ENCODE measurements at regions not wholly inside any gene's neighbourhood (a gene's known extent, or its start where the extent isn't known, plus 50 kb on each side); places are given as distances from the start of the nearest gene placed in this dataset.

- DNase-seq (ENCODE audit: low spot score in 2 of 2) = no peak
- 73 to 77% methylated on average over 2 of the region's 2 CpGs for WGBS, 2 donors
- TF ChIP-seq EP300 (IDR thresholded peaks at IDR 0.05) (no peak), POLR2A (IDR thresholded peaks at IDR 0.05) (no peak)
- TF ChIP-seq, protein P1, sequence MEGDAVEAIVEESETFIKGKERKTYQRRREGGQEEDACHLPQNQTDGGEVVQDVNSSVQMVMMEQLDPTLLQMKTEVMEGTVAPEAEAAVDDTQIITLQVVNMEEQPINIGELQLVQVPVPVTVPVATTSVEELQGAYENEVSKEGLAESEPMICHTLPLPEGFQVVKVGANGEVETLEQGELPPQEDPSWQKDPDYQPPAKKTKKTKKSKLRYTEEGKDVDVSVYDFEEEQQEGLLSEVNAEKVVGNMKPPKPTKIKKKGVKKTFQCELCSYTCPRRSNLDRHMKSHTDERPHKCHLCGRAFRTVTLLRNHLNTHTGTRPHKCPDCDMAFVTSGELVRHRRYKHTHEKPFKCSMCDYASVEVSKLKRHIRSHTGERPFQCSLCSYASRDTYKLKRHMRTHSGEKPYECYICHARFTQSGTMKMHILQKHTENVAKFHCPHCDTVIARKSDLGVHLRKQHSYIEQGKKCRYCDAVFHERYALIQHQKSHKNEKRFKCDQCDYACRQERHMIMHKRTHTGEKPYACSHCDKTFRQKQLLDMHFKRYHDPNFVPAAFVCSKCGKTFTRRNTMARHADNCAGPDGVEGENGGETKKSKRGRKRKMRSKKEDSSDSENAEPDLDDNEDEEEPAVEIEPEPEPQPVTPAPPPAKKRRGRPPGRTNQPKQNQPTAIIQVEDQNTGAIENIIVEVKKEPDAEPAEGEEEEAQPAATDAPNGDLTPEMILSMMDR (IDR thresholded peaks at IDR 0.05) = no peak
- H3K4me1 ChIP-seq = no peaks in the 10 kb centered on the region
- no peaks in the 10 kb centered on the region for H3K9me3 ChIP-seq
- no peak overlapping the region for H3K27ac ChIP-seq
- no peaks in the 10 kb centered on the region for H3K27me3 ChIP-seq
- H3K36me3 ChIP-seq = no peaks in the 10 kb centered on the region
- H3K4me3 ChIP-seq = no peak overlapping the region
These were observed 888.8 kb downstream of the SLITRK6 start for GRCh38 chr13:84910423-84910822.

DNA sequence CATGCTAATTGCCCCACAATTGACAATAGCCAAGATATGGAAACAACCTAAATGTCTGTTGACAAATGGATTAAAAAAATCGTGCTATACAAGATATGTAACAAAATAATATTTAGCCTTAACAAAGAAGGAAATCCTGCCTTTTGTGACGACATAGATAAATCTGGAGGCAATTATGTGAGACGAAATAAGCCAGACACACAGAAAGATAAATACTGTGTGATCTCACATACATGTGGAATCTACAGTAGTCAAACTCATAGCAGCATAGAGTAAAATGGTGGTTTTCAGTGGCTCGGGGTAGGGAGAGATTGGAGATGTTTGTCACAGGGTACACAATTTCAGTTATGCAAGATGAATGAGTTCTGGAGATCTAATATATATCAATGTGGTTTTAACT, 895.8 kb downstream of the SLITRK6 start:
- H3K27ac ChIP-seq = no peak overlapping the region
- WGBS, 2 donors = 33 to 37% methylated on average over 4 of the region's 4 CpGs
- no peak for DNase-seq (ENCODE audit: low spot score in 2 of 2)
- H3K4me1 ChIP-seq = no peaks in the 10 kb centered on the region
- TF ChIP-seq EP300 (IDR thresholded peaks at IDR 0.05) = no peak
- TF ChIP-seq, protein P1 (IDR thresholded peaks at IDR 0.05) = no peak
- TF ChIP-seq POLR2A (IDR thresholded peaks at IDR 0.05) = no peak
- H3K36me3 ChIP-seq = no peaks in the 10 kb centered on the region
- no peak overlapping the region for H3K4me3 ChIP-seq
- no peaks in the 10 kb centered on the region for H3K9me3 ChIP-seq
- no peaks in the 10 kb centered on the region for H3K27me3 ChIP-seq

- H3K4me3 ChIP-seq = no peak overlapping the region
- DNase-seq (ENCODE audit: low spot score in 2 of 2) = no peak
- no peaks in the 10 kb centered on the region for H3K9me3 ChIP-seq
- H3K4me1 ChIP-seq = no peaks in the 10 kb centered on the region
- no peaks in the 10 kb centered on the region for H3K27me3 ChIP-seq
- TF ChIP-seq, protein P1 (IDR thresholded peaks at IDR 0.05) = no peak
- no peak for TF ChIP-seq EP300 (IDR thresholded peaks at IDR 0.05)
- no peak for TF ChIP-seq POLR2A (IDR thresholded peaks at IDR 0.05)
- no peak overlapping the region for H3K27ac ChIP-seq
- WGBS, 2 donors = 66 to 77% methylated on average over 1 of the region's 1 CpG
- H3K36me3 ChIP-seq = no peaks in the 10 kb centered on the region
These were observed 897.0 kb downstream of the SLITRK6 start for GRCh38 chr13:84902243-84902642.

DNA sequence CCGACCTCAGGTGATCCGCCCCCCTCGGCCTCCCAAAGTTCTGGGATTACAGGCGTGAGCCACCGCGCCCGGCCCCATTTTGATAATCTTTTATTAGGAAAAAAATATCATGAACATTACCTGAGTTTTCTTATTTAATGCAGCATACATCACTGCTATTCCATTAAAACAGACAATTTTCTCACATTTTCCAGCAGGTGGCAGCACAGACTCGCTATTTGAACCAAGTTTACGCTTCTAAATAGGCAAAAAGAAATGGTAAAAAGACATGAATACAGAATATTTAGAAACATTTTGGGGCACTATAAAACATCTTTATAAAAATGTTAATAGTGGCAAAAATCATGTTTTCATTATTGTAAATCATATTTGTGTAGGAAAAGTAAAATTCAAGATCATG, 903.1 kb downstream of the SLITRK6 start:
- no peaks in the 10 kb centered on the region for H3K9me3 ChIP-seq
- WGBS, 2 donors = 13 to 15% methylated on average over 9 of the region's 9 CpGs
- DNase-seq (ENCODE audit: low spot score in 2 of 2) = no peak
- H3K27me3 ChIP-seq = no peaks in the 10 kb centered on the region
- no peak overlapping the region for H3K4me3 ChIP-seq
- H3K27ac ChIP-seq = no peak overlapping the region
- no peak for TF ChIP-seq EP300 (IDR thresholded peaks at IDR 0.05)
- TF ChIP-seq, protein P1 (IDR thresholded peaks at IDR 0.05) = peak; percentile 32 to 54 (median 41)
- H3K36me3 ChIP-seq = no peaks in the 10 kb centered on the region
- H3K4me1 ChIP-seq = no peaks in the 10 kb centered on the region

DNA sequence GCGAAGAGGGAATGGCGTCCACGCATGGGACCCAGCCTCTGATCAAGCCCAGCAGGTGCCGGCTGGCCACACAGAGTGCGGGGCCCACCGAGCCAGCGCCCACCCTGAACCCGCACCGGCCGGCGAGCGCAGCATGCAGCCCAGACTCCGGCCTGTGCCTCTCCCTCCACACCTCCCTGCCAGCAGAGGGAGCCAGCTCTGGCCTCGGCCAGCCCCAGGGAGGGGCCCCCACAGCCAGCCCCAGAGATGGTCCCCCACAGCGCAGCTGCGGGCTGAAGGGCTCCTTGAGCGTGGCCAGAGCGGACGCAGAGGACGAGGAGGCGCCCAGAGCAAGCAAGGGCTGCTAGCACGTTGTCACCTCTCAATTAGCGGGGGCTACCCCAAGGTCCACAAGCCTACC, 904.5 kb downstream of the SLITRK6 start:
- 96 to 97% methylated on average over 21 to 22 of the region's 23 CpGs for WGBS, 2 donors
- no peak for DNase-seq (ENCODE audit: low spot score in 2 of 2)

More for the DNA sequence above, 904.5 kb downstream of the SLITRK6 start:
- no peak overlapping the region for H3K4me3 ChIP-seq
- H3K36me3 ChIP-seq = no peaks in the 10 kb centered on the region
- H3K27ac ChIP-seq = no peak overlapping the region
- H3K4me1 ChIP-seq = no peaks in the 10 kb centered on the region
- no peaks in the 10 kb centered on the region for H3K9me3 ChIP-seq
- TF ChIP-seq POLR2A (IDR thresholded peaks at IDR 0.05) (no peak), EP300 (IDR thresholded peaks at IDR 0.05) (no peak)
- TF ChIP-seq, protein P1 (IDR thresholded peaks at IDR 0.05) = no peak
- no peaks in the 10 kb centered on the region for H3K27me3 ChIP-seq

Measured in tibial nerve (tissue), 4 donors.